GM18507 (cell line): ENCODE measurements at regions not wholly inside any gene's neighbourhood (a gene's known extent, or its start where the extent isn't known, plus 50 kb on each side); places are given as distances from the start of the nearest gene placed in this dataset.

ENCODE experiments used
- DNase-seq: peaks from one replicate; pipeline ENCODE4 v3.0.0; 2011; ENCODE audit warnings: low read depth; ENCODE audit not compliant: insufficient read length; ENCODE audit errors: extremely low spot score
- FAIRE-seq: peaks from 2 replicates; lab custom pipeline; 2011; peaks lifted over from hg19 to GRCh38; lab: Jason Lieb, UNC

DNA sequence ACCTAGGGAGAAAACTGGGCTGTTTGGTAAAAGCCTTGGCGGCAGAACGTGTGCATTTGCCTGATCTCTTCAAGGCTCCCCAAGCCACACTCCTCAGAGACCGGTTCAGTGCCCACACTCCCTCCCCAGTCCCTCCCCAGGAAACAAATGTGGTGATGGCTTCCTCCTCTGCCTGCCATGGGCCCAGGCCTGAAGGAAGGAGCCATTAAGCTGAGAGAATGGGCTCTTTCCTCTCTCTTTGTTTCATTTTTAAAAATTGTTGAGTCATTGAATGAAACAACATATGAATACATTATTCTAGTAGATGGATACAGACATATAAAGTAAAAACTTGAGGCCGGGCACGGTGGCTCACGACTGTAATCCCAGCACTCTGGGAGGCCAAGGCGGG lies 50.6 kb upstream of the YWHAQ start:
- FAIRE-seq (no peak), DNase-seq (no peak)

DNA sequence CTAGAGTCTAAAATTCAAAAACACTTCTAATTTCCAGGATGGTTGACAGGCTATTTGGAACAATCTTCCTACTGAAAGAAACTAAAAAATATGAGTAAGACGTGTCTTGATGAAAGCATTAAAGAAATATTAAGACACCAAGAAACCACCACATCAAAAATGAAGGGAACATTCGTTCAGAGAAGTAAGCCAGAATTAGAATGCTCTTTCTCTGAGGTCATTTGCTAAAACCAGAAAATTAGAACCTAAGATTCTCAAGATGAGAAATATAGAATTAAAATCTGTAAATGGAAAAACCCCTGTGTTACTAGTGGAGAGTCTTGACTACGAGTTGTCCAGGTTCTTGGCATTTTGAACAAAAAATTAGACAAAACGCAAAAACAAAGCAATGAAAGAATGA lies 54.8 kb upstream of the YWHAQ start:
- FAIRE-seq (no peak), DNase-seq (no peak)

DNA sequence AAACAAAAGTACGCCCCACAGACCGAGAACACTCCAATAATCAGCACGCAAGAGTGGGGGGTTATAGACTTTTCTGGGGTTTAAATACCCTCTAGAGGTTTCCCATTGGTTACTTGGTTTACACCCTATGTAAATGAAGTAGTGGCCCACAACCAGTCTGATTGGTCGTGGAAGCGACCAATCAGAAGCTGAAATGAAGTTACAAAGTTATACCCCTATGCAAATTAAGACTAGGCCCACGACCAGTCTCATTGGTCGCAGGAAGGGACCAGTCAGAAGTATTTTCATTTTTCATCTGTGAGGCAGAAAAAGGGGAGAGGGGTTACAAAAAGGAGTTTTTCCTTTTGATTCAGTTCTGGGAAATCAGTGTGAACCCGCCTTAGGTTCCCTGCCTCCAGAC lies 55.3 kb upstream of the YWHAQ start:
- DNase-seq (no peak), FAIRE-seq (no peak)

DNA sequence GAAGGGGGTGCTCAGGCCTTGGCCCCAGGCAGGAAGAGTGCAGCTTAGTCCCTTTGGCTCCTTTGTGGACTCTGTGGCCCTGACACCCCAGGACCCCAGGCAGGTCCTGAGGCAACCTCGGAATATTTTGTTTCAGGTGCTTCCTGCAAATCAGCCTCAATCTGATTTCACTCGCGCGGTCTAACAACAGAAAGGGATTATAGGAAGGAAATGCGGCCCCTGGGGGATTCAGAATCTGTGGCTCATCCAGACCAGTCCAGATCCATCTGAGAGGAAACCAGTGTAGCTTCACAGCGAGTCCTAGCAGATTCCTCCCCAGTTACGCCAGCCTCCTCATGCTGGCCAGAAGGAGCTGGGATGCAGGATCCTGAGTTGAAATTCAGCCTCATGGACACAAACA lies 59.5 kb upstream of the YWHAQ start:
- DNase-seq, result no peak
- no peak for FAIRE-seq

DNA sequence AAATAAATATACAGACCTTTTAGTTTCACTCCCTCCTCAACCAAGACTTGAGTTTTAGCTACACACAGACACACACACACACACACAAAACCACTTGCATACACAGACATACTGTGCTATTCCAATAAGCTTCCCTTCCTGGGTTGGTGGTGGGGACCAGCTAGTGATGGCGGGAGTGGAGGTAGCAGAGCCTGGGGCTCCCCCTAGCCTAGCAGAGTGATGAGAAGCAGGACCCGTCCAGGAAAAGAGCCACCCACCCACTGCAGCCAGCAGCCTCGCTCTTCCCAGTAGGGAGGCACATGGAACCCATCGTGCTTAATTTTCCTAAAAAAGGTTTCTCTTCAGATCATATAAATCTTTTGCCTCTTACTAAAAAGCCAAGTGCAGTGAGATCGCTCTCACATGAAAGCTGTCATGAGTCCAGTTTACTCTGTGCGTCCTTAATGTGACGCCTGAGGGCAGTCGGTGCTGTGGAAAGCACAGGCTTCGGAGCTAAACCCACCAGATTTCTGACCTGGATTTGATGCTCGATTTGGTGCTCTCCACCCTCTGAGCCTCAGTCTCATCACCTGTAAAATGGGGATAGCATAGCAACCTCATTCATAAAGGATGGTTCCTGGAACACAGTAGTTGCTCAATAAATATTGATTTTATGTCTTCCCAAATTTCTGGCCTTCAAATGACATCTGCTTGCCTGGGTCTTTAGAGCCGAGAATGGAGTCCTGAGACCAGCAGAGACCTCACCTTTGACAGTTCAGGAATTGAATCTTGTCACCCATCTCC lies 60.1 kb upstream of the YWHAQ start:
- no peak for FAIRE-seq
- DNase-seq, result no peak

DNA sequence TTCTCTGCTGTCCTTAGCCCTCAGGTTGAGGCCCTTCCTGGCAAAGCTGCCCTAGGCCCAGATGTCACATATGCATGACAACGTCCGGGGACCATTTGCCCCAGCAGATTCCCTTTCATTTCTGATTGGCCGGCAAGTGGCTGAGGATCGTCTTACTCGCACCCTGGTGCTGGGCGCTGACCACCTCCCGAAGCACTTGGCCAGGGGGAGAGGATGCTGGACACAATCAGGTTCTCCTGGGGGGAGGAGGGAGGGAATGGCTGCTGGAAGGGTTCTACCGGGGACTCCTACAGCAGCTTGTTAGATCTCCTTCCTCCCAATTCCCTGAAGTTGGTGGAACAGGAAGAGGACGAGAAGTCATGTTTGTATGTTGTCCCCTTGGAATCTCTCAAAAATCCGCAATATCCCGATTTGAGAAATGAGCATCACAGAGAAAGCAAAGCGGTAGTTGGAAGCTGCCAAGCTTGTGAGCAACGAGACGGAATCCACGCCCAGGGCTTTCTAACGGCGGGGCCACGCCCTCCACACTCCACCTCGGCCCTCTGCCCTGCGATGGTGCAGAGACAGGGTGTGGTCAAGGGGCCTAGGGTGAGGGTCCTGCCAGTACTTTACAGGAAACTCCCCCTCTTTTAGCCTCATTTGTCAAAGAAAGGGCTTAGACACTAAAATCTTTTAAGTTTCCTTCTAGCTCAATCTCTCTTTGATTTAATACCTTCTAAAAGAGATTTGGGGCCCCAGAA lies 61.8 kb upstream of the YWHAQ start:
- DNase-seq (no peak), FAIRE-seq (no peak)

DNA sequence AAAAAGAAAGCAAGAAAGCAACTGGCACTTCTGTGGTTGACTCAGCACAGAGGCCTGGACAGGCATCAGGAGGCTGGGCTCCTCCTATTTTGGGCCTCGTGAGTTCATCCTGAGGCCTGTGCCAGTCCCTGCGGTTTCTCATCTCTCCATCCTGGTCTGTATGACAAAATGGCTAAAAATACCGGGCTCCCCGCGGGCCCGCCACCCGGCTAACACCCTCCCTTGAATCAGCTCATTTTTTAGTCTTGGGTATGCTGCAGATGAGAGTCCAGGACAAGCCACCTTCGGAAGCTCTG lies 62.3 kb upstream of the YWHAQ start:
- no peak for DNase-seq

DNA sequence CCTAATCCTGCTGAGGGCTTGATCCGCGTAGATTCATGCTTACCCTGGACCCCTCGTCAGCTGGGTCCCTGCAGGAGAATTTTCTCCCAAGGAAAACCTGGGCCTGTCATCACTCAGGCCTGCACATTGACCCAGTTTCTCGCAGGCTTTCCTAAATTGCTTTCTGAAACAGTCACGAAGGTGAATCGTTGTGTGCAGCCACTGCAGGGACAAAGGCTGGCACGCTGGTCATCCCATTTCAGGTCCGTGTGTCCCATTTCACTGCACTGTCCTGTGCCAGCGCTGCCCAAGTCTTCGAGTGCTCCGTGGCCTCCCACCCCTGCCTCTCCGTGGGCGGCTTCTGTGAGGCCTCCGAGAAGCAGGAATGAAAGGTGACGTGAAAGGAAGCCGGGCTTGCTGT lies 62.8 kb upstream of the YWHAQ start:
- DNase-seq, result no peak
- no peak for FAIRE-seq

More for the DNA sequence above, 62.3 kb upstream of the YWHAQ start:
- no peak for FAIRE-seq

DNA sequence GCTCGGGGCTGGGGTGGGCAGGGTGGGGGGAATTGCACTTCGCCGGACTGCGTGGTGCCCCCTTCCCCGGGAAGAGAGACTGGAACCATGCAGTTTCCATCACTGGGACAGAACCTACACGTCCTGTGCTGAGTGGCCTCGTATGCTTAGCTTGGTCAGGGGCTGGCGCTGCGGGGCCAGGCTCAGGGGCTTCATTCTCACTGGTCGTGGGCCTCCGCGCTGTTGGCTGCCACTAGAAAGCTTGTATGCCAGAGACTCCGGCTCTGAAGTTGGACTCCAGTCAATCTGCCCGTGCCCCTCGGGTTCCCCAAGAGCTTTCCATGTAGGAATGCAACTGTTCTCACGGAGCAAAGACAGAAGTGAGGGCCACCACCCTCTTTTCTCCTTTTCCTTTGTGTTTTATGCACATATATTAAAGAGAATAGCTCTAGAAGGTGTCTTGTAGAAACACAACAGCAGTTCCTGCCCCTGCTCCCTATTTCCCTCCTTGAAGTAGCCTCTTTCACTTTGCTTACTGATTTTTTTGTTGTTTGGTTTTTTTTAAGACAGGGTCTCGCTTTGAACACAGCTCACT lies 64.0 kb upstream of the YWHAQ start:
- DNase-seq (no peak), FAIRE-seq (no peak)

DNA sequence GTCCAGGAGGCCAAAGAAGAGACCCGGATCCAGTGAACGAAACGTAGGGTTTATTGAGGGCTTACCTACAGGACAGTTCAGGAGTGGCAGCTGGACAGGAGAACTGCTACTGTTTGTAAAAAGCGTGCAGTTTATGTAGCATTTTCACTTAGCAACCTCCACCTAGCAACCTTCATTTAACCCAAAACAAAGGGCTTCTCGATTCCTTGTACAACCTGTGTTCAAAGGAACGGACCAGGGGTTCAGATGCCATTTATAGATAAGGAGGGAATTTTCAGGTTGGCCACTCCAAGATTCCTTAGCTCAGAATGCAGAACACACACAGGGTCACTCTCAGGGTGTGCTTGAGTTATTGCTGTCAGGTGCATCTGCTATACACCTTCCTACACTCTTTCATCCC lies 65.1 kb upstream of the YWHAQ start:
- DNase-seq (no peak), FAIRE-seq (no peak)

DNA sequence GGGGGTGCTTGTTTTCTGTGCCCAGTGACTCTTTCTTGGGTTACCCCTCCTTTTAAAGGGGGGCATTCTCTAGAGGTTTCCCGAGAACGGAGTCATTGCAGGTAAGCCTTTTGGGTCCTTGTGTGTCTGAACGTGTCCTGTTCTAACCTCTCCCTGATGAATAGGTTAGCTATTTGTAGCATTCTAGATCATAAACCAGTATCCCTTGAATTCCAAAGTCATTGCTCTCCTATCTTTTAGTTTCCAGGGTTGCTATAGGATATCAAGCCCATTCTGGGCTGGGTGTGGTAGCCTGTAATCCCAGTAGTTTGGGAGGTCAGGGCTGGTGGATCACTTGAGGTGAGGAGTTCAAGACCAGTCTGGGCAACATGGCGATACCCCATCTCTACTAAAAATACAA lies 65.9 kb upstream of the YWHAQ start:
- no peak for FAIRE-seq
- DNase-seq, result no peak

DNA sequence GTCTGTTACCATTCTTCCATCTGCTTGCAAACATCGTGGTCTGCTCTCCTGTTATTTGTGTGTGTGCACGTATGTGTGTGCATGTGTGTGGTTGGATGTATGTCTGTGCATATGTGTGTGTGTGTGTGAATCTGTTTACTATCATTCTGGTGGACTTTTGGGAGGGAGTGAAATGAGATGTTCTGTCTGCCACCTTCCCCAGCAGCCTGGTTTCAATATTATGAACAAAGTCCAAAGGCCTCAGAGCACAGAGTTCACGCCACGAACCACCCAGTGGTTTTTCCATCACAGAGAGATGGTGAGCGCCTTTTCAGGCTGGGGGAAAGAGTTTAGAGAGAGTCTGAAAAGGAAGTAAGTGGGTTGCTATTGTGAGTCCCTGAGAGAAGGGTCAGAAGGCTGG lies 67.1 kb upstream of the YWHAQ start:
- DNase-seq (no peak), FAIRE-seq (peak; percentile 24)

DNA sequence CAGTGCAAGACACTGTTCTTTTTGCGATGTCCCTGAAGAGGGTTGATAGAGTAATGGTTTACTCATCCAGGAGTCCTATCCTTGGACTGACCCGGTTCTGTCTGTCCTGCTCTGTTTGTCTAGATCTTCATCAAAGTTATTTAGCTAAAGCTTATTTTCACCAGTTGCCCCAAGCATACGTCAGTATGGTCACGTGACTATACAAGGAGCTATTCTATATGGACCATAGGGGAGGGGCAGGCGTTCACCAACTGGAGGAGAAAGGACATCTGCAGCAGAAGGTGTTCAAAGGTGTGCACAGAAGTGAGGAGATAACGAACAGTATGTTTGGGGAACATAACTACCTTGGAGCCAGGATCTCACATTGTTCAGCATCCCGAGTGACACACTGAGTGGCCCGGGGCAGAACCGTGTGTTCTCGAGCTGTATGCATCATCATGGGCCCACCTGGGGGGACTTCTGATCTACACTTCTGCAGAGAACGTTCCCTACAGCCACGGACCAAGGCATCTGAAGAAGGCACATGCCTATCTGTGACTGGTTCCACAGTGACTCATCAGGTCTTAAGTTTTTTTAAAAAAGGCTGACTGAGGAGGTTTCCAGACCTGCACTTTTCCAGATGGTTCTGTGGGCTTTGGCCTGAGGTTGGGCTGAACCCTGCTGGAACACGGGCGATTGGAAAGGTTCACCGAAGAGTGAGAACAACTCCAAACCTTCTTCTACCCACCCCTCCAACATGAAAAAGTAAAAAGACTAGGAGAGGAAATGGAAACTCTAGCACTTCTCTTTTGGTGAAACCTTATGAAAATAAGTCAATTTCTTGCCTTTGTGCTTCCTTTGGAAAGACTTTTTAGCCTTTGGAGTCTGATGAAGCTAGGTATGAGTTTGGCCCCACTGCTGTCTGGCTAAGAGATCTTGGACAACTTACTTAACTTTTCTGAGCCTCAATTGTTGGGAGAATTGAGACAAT lies 68.6 kb upstream of the YWHAQ start:
- no peak for FAIRE-seq
- no peak for DNase-seq

DNA sequence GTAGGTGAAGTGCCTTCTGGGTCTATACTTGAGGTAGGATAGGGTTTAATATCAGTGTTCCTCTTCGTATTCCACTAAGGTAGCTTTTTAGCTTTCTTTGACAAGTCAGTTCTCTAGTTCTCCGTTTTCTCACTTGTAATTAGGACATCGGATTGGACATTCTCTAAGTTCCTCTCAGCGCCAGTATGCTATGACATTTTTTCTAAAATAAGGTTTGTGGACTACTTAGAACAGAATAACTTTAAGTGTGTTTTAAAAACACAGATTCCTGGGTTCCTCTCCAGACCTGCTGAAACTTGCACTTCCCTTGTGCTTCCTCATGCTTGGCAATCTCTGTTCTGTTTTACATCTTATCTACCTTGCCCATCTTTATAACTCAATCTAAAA lies 69.3 kb upstream of the YWHAQ start:
- DNase-seq, result no peak
- FAIRE-seq, result no peak

DNA sequence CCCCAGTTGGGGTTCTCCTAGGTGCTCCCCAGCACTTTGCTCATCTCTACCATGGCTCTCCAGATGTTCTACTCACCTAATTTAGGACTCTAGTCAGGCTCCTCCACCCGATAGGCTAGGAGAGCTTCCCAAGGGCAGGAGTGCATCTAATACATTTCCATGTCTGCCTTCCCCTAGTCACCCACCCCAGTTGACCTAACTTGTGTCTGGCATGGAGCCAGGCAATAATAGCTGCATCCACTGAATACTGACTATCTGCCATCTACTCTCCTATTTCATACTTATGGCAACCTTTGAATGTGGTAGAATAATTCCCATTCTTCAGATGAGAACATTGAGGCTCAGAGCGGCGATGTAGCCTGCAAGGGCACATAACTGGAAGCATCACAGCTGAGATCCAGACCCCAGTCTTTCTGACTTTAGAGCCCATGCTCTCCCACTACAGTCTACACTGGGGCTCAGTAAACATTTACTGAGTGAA lies 71.8 kb upstream of the YWHAQ start:
- no peak for FAIRE-seq
- DNase-seq, result no peak

DNA sequence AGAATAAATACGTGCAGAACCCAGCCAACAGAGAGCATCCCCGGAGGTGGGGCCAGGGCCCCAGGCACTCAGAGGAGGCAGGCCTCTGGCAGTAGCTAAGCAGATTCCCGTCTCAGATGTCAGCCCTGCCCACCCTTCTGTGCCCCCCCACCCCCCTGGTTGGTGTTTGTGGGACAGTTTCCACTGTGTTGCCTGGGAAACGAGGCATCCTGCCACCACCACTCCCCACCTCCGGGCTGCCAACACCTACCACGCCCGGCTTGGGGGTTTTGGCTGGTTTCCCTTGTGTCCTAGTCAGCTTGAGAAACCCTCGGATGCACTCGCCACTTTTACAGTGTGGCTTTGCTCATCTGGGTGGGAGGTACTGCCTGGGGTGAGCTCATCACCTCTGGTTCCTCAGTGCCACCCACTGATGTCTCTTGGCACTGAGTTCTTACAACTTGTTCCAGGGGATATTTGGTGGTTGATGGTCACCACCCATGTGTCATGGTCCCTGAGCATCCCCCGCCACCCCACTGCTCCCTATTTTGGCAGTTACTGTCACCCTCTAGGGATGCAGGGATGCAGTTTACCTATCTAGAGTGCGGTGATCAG lies 72.4 kb upstream of the YWHAQ start:
- DNase-seq, result no peak
- no peak for FAIRE-seq

DNA sequence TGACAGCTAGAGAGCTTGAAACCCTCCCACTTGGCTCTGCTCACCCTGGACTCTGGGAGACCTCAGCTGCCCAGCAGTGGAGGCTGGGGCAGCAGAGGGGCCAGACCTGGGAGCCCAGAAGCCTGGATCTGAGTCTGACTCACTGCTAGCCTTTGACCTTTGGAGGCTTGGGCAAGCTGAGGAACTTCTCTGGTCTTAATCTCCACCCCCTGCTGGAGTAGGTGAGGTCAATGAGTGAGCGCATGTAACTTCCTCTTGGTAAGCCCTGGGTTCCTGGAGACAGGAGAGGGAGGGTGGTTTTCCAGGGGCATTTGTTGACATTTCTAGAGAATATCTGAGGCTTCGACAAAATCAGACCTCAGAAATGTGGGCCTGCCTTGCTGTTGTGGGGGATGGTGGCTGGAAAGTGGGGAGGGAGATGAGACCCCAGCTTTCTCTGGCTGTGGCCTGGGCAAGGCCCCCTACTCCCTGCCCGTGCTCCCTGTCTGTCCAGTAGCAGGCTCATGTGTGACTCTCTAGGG lies 73.0 kb upstream of the YWHAQ start:
- DNase-seq (no peak), FAIRE-seq (no peak)

DNA sequence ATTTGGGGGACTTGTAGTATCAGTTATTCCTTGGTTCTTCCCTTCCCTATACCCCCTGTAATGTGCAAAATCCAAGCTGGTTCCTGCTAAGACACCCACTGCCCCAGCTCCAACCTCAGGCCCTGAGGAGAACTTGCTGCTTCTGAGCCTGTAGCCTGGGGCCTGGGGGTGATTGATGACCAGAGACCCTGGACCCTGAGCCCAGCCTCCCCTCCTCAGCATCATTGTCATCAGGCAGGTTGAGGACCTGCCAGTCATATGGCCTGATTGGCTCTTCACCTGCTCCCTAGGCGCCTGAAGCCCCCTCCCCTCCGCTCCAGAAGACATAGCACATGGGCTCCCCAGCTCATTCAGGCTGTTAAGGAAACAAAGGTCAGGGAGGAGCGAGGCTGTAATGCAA lies 73.8 kb upstream of the YWHAQ start:
- FAIRE-seq (no peak), DNase-seq (no peak)

DNA sequence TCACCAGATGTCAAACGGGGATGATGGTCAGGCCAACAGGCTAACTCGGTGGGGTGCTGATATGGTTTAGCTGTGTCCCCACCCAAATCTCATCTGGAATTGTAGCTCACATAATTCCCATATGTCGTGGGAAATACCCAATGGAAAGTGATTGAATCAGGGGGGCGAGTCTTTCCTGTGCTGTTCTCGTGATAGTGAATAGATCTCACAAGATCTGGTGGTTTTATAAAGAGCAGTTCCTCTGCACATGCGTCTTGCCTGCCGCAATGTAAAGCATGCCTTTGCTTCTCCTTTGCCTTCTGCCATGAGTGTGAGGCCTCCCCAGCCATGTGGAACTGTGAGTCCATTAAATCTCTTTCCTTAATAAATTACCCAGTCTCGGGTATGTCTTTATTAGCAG lies 74.4 kb upstream of the YWHAQ start:
- FAIRE-seq (no peak), DNase-seq (no peak)
